IMR-90 (cell line): ENCODE measurements at regions not wholly inside any gene's neighbourhood (a gene's known extent, or its start where the extent isn't known, plus 50 kb on each side); places are given as distances from the start of the nearest gene placed in this dataset.

Source experiments
- ATAC-seq: fragments of 200-7000 bp; cut with Tn5 transposase; 2 replicates; pipeline ENCODE4 v1.9.1; 2020; ENCODE audit warnings: low read depth, mild to moderate bottlenecking, moderate library complexity
- BruUV-seq: library from RNA; stranded (reverse); fragments of 400-500 nt; replicated peaks from 2 replicates; lab custom pipeline; 2021; lab: Mats Ljungman, UMichigan
- CTCF ChIA-PET: fragments of 300-600 bp; formaldehyde crosslinking; extraction: SDS; loops from one replicate; lab custom pipeline; 2021; ENCODE audit warnings: antibody characterized with exemption; lab: Yijun Ruan, JAX
- POLR2A ChIA-PET: fragments of 300-600 bp; sonication (Branson Sonifier 250); formaldehyde crosslinking; loops from one replicate; lab custom pipeline; 2022; ENCODE audit warnings: antibody characterized with exemption; ENCODE audit not compliant: unreplicated experiment; lab: Charles Lee
- DNase-seq: peaks from one replicate; pipeline ENCODE4 v3.0.0; 2013
- H2AFZ ChIP-seq: replicated peaks from 2 replicates; pipeline ENCODE3; 2013; ENCODE audit warnings: low read length, mild to moderate bottlenecking; ENCODE audit not compliant: poor library complexity
- H2AK5ac ChIP-seq: 2 replicates; pipeline ENCODE4 v1.6.1; 2013; ENCODE audit warnings: low read depth, low read length, inconsistent platforms
- H2AK9ac ChIP-seq: replicated peaks from 2 replicates; pipeline ENCODE3; 2013; ENCODE audit warnings: mild to moderate bottlenecking, low read depth, low read length, moderate library complexity; ENCODE audit not compliant: poor library complexity
- H2BK120ac ChIP-seq: 2 replicates; pipeline ENCODE4 v1.6.1; 2013; ENCODE audit warnings: low read depth, low read length, inconsistent platforms
- H2BK15ac ChIP-seq: 3 replicates; pipeline ENCODE4 v1.6.1; 2013; ENCODE audit warnings: low read depth, low read length, inconsistent platforms
- H2BK20ac ChIP-seq: 2 replicates; pipeline ENCODE4 v1.6.1; 2013; ENCODE audit warnings: low read depth, mild to moderate bottlenecking, inconsistent platforms, low read length, moderate library complexity
- H2BK5ac ChIP-seq: 2 replicates; pipeline ENCODE4 v1.6.1; 2013; ENCODE audit warnings: mild to moderate bottlenecking, low read depth, low read length, inconsistent platforms; ENCODE audit not compliant: poor library complexity, severe bottlenecking
- H3K14ac ChIP-seq: replicated peaks from 2 replicates; pipeline ENCODE4 v1.6.1; 2013; ENCODE audit warnings: low read depth, low read length, inconsistent platforms
- H3K18ac ChIP-seq: 2 replicates; pipeline ENCODE4 v1.6.1; 2013; ENCODE audit warnings: low read depth, low read length, control low read depth
- H3K23ac ChIP-seq: 2 replicates; pipeline ENCODE4 v1.6.1; 2013; ENCODE audit warnings: low read depth, low read length, inconsistent platforms
- H3K27ac ChIP-seq: 2 replicates; pipeline ENCODE4 v1.5.1; 2013; ENCODE audit warnings: mild to moderate bottlenecking, control low read depth, low read length; ENCODE audit not compliant: insufficient read depth
- H3K27me3 ChIP-seq: 2 replicates; pipeline ENCODE4 v1.6.1; 2013; ENCODE audit warnings: low read length; ENCODE audit not compliant: control insufficient read depth, insufficient read depth
- H3K36me3 ChIP-seq: 2 replicates; pipeline ENCODE4 v1.6.1; 2013; ENCODE audit warnings: low read length, mixed read lengths; ENCODE audit not compliant: control insufficient read depth, insufficient read depth
- H3K4ac ChIP-seq: 2 replicates; pipeline ENCODE4 v1.6.1; 2013; ENCODE audit warnings: low read depth, low read length, inconsistent platforms
- H3K4me1 ChIP-seq: 2 replicates; pipeline ENCODE4 v1.6.1; 2013; ENCODE audit warnings: low read length, mixed read lengths; ENCODE audit not compliant: control insufficient read depth, insufficient read depth
- H3K4me2 ChIP-seq: 2 replicates; pipeline ENCODE4 v1.6.1; 2013; ENCODE audit warnings: low read depth, mild to moderate bottlenecking, control low read depth, low read length, moderate library complexity
- H3K4me3 ChIP-seq: 2 replicates; pipeline ENCODE4 v1.5.1; 2013; ENCODE audit warnings: low read depth, mild to moderate bottlenecking, control low read depth, low read length, moderate library complexity; ENCODE audit not compliant: insufficient read depth
- H3K56ac ChIP-seq: 2 replicates; pipeline ENCODE4 v1.6.1; 2013; ENCODE audit warnings: low read length, inconsistent platforms; ENCODE audit not compliant: insufficient read depth; ENCODE audit errors: extremely low read depth
- H3K79me1 ChIP-seq, 2 experiments: 2 replicates each; pipeline ENCODE4 v1.6.1; 2013; ENCODE audit warnings: low read length in 2 of 2, inconsistent platforms in 1 of 2, low read depth in 1 of 2
- H3K9ac ChIP-seq: 2 replicates; pipeline ENCODE4 v1.6.1; 2013; ENCODE audit warnings: low read depth, low read length, control low read depth
- H3K9me1 ChIP-seq: 2 replicates; pipeline ENCODE4 v1.6.1; 2013; ENCODE audit warnings: low read length, inconsistent platforms; ENCODE audit not compliant: insufficient read depth
- H3K9me3 ChIP-seq: 2 replicates; pipeline ENCODE4 v1.6.1; 2013; ENCODE audit warnings: low read length; ENCODE audit not compliant: control insufficient read depth, insufficient read depth
- H4K20me1 ChIP-seq: 2 replicates; pipeline ENCODE4 v1.6.1; 2013; ENCODE audit warnings: low read length, inconsistent platforms; ENCODE audit not compliant: insufficient read depth
- H4K5ac ChIP-seq: 2 replicates; pipeline ENCODE4 v1.6.1; 2013; ENCODE audit warnings: mild to moderate bottlenecking, low read depth, low read length, control low read depth
- H4K8ac ChIP-seq, 2 experiments: 2 replicates each; pipeline ENCODE4 v1.6.1; 2013; ENCODE audit warnings: low read depth in 2 of 2, low read length in 2 of 2, control low read depth in 1 of 2, inconsistent platforms in 1 of 2
- H4K91ac ChIP-seq: 2 replicates; pipeline ENCODE4 v1.6.1; 2013; ENCODE audit warnings: low read depth, low read length, inconsistent platforms; ENCODE audit not compliant: insufficient read depth
- CHD1 ChIP-seq: IDR thresholded peaks from 2 replicates; pipeline ENCODE4 v1.6.1; 2012; ENCODE audit warnings: low read depth, low read length, improper control_type of control experiment
- MAZ ChIP-seq: IDR thresholded peaks from 2 replicates; pipeline ENCODE4 v1.6.1; 2012; ENCODE audit warnings: low read depth, mild to moderate bottlenecking, low read length, improper control_type of control experiment, moderate library complexity, borderline replicate concordance
- MXI1 ChIP-seq: IDR thresholded peaks from 2 replicates; pipeline ENCODE4 v1.6.1; 2012; ENCODE audit warnings: low read depth, mild to moderate bottlenecking, low read length, moderate library complexity, borderline replicate concordance
- POLR2A ChIP-seq: IDR thresholded peaks from 2 replicates; pipeline ENCODE4 v1.6.1; 2012; ENCODE audit warnings: mild to moderate bottlenecking, low read depth, low read length
- RCOR1 ChIP-seq: IDR thresholded peaks from 2 replicates; pipeline ENCODE4 v1.6.1; 2012; ENCODE audit warnings: mild to moderate bottlenecking, low read length, improper control_type of control experiment; ENCODE audit not compliant: insufficient replicate concordance
- SMC3 ChIP-seq: fragments of 150-350 bp; IDR thresholded peaks from 2 replicates; pipeline ENCODE4 v1.6.1; 2016; ENCODE audit warnings: low read depth, mild to moderate bottlenecking, antibody characterized with exemption, low read length, moderate library complexity
- WGBS, 2 experiments: methylation state at CpG; one replicate each; pipeline versions ENCODE4 v1.1.5 to v1.1.7; 2013; ENCODE audit warnings: missing lambda C conversion rate in 2 of 2; ENCODE audit not compliant: insufficient read length in 1 of 2; ENCODE audit errors: extremely low coverage in 2 of 2; 5-methylcytosine and 5-hydroxymethylcytosine counted together
- dilution Hi-C: fragments of 300-500 bp; cut with HindIII; formaldehyde crosslinking; loops from one replicate; pipeline ENCODE4 v1.14.3; 2018; ENCODE audit warnings: low sequenced_read_pairs; ENCODE audit not compliant: unreplicated experiment
- in situ Hi-C: fragments of 300-500 bp; cut with MboI; formaldehyde crosslinking; loops from 3 replicates; pipeline ENCODE4 v1.14.3; 2019; ENCODE audit warnings: low sequenced_read_pairs, inconsistent platforms, mixed read lengths
- intact Hi-C: fragments of 100-400 bp; cut with micrococcal nuclease; formaldehyde crosslinking; loops from 2 replicates; pipeline ENCODE4 v1.10.0; 2022

- no peaks in the 10 kb centered on the region for H3K9me3 ChIP-seq
- H2BK20ac ChIP-seq: no peak overlapping the region
- no peak overlapping the region for H3K9ac ChIP-seq
- no peak overlapping the region for H3K14ac ChIP-seq
- dilution Hi-C loops: no loop called here
- no peak overlapping the region for H3K18ac ChIP-seq
- no peak overlapping the region for H2BK15ac ChIP-seq
- intact Hi-C loops: no loop called here
- H3K4me3 ChIP-seq: no peak overlapping the region
- no peaks in the 10 kb centered on the region for H4K20me1 ChIP-seq
- H3K9me1 ChIP-seq: 0 out of 2 replicates have a peak, but pooled peaks cover 9% of the 10 kb centered on the region
- no peak overlapping the region for H2AFZ ChIP-seq
- no peak for DNase-seq
- no peak overlapping the region for H4K8ac ChIP-seq
- H2BK5ac ChIP-seq: no peak overlapping the region
- H3K56ac ChIP-seq: no peak overlapping the region
- H2BK120ac ChIP-seq: no peak overlapping the region
- no peak overlapping the region for H4K5ac ChIP-seq
- 0 out of 2 replicates have a peak, but pooled peaks cover 2% of the 10 kb centered on the region for H3K4me1 ChIP-seq
- CTCF ChIA-PET: no interaction called here
- TF ChIP-seq MAZ (no peak), RCOR1 (no peak), POLR2A (no peak), SMC3 (no peak), MXI1 (no peak), CHD1 (no peak)
- H3K4me2 ChIP-seq: no peak overlapping the region
- POLR2A ChIA-PET: no interaction called here
- in situ Hi-C loops: no loop called here
- H3K4ac ChIP-seq: no peak overlapping the region
- H2AK5ac ChIP-seq: no peak overlapping the region
- H3K27me3 ChIP-seq: no peaks in the 10 kb centered on the region
- H3K36me3 ChIP-seq: no peaks in the 10 kb centered on the region
- H3K27ac ChIP-seq: no peak overlapping the region
- H4K91ac ChIP-seq: no peak overlapping the region
- H3K23ac ChIP-seq: no peak overlapping the region
- WGBS, 2 experiments: no CpG with 5 or more reads among the region's 4 CpGs
- H2AK9ac ChIP-seq: no peak overlapping the region
- no peaks in the 10 kb centered on the region for H3K79me1 ChIP-seq
- ATAC-seq: no peak
- BruUV-seq: no TSS peak
These were observed 178.0 kb downstream of the SYK start for GRCh38 chr9:90979639-90980038.
